NCI-H2196 (cell line): ENCODE measurements at regions not wholly inside any gene's neighbourhood (a gene's known extent, or its start where the extent isn't known, plus 50 kb on each side); places are given as distances from the start of the nearest gene placed in this dataset.
"Not testable (repeated sequence)": the region's sequence is repeated elsewhere in the genome, so short reads cannot be mapped to it uniquely, and the experiment has no call there.

Experiments
- DNase-seq: peaks from one replicate; lab custom pipeline; 2025; ENCODE audit not compliant: unreplicated experiment; lab: John Stamatoyannopoulos, UW

- DNase-seq: no peak
Observed at GRCh38 chr2:35821675-35822074, 533.9 kb upstream of the CRIM1 start.

DNA sequence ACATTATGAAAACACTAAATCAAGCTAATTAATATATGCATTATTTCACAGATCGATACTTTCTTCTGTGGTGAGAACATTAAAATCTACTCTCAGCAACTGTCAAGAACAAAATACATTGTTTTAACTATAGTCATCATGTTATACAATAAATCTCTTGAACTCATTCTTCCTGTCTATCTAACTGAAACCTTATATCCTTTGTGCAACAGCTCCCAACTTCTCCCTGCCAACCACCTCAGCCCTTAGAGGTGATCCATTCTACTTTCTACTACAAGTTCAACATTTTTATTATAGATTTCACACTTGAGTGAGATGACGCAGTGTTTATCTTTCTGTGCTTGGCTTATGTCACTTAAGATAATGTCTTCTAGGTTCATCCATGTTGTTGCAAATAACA is 535.2 kb upstream of the CRIM1 start:
- no peak for DNase-seq

- no peak for DNase-seq
Observed at GRCh38 chr2:35819033-35819432, 536.5 kb upstream of the CRIM1 start.

- not testable (repeated sequence) for DNase-seq
Observed at GRCh38 chr2:35818359-35818758, 537.2 kb upstream of the CRIM1 start.

- DNase-seq: not testable (repeated sequence)
Observed at GRCh38 chr2:35814597-35814996, 541.0 kb upstream of the CRIM1 start.

DNA sequence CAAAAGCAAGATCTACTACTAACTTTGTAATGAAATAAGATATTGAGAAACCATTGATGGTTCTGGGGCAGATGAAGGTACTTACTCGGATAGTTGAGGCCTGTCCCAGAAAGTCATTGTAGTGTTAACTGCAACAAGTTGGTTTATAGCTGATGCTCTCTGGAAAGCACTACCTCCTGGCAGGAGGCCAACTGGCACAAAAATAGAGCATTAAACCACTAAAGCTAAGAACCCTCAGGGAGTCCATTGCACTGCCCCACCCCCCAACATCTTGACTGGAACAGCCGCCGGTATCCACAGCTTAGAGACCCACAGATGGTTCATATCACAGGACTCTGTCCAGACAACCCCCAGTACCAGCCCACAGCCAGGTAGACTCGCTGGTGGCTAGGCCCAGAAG is 552.5 kb upstream of the CRIM1 start:
- no peak for DNase-seq

- no peak for DNase-seq
Observed at GRCh38 chr2:35794796-35795450, 560.7 kb upstream of the CRIM1 start.

DNA sequence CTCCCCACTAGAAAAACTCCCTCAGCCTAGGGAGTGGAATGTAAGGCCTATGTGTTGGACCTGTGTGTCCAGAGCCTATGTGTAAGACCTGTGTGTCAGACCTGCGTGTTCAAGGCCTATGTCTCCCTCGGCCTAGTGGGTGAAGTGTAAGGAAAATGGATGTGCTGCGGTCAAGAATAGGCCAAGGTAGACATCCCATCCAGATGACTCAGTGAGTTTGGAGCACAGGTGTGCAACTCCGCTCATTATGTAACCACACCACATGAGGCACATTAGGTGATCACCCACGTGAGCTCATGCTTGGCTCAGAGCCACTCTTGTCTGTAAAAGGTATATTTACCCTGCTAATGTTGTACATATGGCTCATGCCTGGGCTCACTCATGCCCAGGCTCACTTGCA is 565.3 kb upstream of the CRIM1 start:
- no peak for DNase-seq

DNA sequence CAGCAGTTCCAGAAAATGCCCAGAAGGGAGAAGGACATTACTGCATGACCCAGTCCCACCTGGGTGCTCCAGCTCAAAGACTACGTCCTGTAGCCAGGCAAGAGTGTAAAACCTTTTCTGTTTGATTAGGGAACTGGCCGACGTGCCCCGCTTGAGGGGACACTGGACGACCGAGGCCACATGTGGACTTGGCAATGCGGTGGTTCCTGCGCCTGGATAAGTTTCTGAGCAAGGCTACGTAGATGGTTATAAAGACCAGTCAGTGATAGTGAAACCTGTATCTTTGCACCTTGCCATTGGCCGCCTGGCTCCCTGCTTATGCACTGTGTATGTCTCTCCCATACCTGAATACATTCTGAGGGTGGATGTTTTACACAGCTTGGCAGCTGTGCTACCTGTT is 567.0 kb upstream of the CRIM1 start:
- no peak for DNase-seq

GRCh38 chr2:35787302-35788031 is 568.1 kb upstream of the CRIM1 start:
- no peak for DNase-seq

DNA sequence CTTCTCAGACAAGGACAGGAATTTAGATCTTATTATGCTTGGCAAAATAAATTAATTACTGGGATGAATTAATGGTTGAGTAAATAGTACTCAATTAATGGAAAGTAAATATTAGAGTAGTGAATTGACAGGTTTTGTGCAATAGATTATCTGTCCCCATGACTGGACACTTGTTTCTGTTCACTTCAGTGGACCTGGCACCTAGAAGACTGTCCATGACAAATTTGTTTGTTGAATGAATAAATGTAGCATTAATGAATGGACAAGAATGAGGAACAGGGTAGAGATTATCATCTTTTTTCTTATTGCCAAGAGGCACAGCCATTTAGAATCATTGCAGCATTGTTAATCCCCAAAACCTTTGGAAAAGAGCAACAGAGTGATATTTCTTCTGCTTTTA is 570.0 kb upstream of the CRIM1 start:
- DNase-seq: no peak

- no peak for DNase-seq
Observed at GRCh38 chr2:35784777-35785176, 570.8 kb upstream of the CRIM1 start.

- no peak for DNase-seq
Observed at GRCh38 chr2:35783723-35784122, 571.9 kb upstream of the CRIM1 start.

- DNase-seq: no peak
Observed at GRCh38 chr2:35741556-35741955, 614.0 kb upstream of the CRIM1 start.

DNA sequence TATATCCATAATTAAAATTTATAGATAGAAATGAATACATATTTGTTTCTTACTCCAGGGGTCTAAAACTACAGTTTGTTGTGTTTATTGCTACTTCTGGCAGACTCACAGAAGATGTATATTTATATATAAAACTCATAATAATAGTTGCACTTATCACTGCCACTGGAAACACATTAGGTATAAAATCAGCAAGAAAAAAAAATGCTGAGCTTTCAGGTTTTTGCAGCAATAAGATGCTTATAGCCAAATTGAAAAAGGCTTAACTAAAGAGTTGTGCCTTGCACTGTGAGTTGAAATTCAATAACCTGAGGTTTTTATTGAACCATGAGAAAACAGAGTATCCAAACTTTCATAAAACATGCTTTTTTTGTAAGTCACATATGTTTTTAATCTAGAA is 623.9 kb upstream of the CRIM1 start:
- DNase-seq: no peak

DNA sequence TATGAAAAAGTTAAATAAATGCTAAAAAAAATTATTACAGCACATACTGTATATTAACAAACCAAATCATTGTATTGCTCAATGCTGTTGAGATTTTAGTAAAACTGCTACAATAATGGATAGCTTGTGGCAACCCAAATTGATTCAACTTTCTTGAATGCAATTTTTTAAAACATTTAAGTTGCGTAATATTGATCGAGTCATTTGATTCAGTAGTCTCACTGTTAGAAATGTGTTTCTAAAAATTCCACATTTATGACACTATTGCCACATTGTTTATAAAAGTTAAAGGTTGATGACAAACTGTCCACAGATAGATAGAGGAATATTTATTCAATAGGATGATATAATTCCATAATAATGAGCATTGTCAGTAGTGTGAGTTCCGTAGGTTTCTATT is 640.7 kb upstream of the CRIM1 start:
- DNase-seq: no peak

DNA sequence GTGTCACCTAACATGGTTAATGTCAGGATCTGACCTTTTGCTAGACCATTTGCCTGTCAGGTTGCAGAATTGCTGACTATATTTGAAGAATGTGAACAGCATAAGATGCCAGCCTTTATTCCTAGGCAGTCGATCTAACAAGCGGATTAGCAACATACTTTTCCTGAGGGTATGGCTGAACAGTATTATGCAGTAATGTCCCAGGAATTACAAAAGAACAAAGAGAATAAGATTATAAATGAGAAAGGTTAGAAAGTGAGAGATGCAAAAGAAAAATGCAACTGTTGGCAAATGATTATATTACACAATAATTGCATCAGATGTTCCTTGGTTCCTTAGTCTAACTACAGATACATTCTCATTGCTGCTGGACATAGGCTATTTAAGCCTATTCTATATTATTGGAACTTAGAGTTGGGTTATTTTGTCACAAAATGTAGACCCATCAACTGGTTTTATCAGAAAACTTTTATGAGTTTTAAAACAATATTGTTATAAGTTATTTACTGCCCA is 647.1 kb upstream of the CRIM1 start:
- no peak for DNase-seq

GRCh38 chr2:35688309-35688708 is 667.3 kb upstream of the CRIM1 start:
- DNase-seq: no peak

- DNase-seq: no peak
Observed at GRCh38 chr2:35651688-35652323, 703.8 kb upstream of the CRIM1 start.

DNA sequence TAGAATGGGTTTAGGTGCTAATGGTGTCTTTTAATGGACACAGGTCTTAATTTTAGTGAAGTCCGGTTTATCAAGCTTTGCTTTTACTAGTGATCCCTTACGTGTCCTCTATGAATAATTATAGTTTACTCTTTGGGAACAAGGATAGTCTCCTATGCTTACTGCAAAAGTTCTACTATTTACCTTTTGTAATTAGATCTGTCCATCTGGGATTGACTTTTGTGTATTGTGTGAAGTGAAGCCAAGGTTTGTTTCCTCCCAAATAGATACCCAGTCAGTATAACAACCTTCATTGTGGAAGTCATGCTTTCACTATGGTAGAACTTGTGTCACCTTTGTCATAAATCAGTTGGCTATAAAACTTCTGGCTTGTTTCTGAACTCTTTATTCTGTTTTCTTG is 740.9 kb upstream of the CRIM1 start:
- no peak for DNase-seq

GRCh38 chr2:35606394-35606793 is 749.2 kb upstream of the CRIM1 start:
- DNase-seq: no peak

DNA sequence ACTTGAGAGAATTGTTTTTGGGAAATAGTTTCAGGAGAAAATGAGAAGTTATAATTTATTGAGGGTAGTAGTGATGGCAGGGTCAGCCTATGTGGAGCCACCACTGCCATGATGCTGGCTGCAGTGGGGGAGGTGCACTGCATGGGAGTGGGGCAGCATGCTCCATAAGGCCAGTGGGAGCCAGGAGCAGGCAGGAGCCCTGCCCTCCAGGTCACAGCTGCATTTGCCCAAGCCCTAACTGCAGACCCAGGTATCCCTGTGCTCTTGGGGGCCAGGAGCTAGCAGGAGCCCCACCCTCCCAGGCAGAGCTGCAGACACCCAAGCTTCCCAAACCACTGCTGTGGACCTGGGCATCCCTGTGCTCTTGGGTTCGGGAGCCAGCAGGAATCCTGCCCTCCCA is 757.3 kb upstream of the CRIM1 start:
- no peak for DNase-seq
